Stomach (tissue), 4 donors: ENCODE measurements at regions not wholly inside any gene's neighbourhood (a gene's known extent, or its start where the extent isn't known, plus 50 kb on each side); places are given as distances from the start of the nearest gene placed in this dataset.

ENCODE experiments used
- CTCF ChIP-seq, 7 experiments: fragments of 450-650 bp in 4 of 7; fragments of 200-600 bp in 3 of 7; sonication (generic) in 3 of 7; IDR thresholded peaks; one replicate each; pipeline ENCODE4 v1.5.1; 2016 to 2019; ENCODE audit warnings: antibody characterized with exemption in 7 of 7, control low read depth in 2 of 7, mild to moderate bottlenecking in 1 of 7
- EP300 ChIP-seq: sonication (generic); formaldehyde crosslinking; IDR thresholded peaks from one replicate; pipeline ENCODE4 v1.6.1; 2017; ENCODE audit warnings: antibody characterized with exemption
- POLR2A ChIP-seq, 4 donors: fragments of 450-650 bp; IDR thresholded peaks; one replicate each; pipeline ENCODE4 v1.6.1; 2016; ENCODE audit warnings: antibody characterized with exemption in 4 of 4, control low read depth in 2 of 4, mild to moderate bottlenecking in 1 of 4, moderate library complexity in 1 of 4
- POLR2AphosphoS5 ChIP-seq, 3 donors: sonication (generic); formaldehyde crosslinking; IDR thresholded peaks; one replicate each; pipeline ENCODE4 v1.6.1; 2016; ENCODE audit warnings: antibody characterized with exemption in 3 of 3

- no peak for TF ChIP-seq CTCF (IDR thresholded peaks at IDR 0.05)
- no peak for TF ChIP-seq POLR2A (IDR thresholded peaks at IDR 0.05)
- no peak for TF ChIP-seq POLR2AphosphoS5 (IDR thresholded peaks at IDR 0.05)
- TF ChIP-seq EP300, result no peak
Observed at GRCh38 chrX:34343001-34343400, 210.9 kb upstream of the FAM47A start.
